ENCODE measurements at regions not wholly inside any gene's neighbourhood (a gene's known extent, or its start where the extent isn't known, plus 50 kb on each side); places are given as distances from the start of the nearest gene placed in this dataset.
"Not testable (repeated sequence)": the region's sequence is repeated elsewhere in the genome, so short reads cannot be mapped to it uniquely, and the experiment has no call there.

DNA sequence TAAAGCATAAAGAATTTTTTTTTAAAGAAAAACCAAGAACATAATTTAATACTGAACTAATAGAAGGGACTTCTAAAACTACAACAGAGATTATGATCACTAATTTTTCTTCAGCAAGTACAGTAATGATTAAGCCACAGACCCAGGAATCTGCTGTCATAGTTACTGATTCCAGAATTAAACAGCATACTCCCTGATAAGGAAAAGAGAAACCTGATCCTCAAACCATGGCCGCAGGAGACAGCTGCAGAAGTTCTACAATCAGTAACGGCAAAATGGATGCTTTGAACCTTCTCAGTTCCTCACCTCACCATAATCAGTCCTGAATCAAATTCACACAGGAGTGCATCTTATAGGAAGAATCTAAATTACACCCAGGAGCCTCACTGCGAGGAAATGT lies 939.0 kb upstream of the SLITRK1 start:
- in situ Hi-C loops (cut with HindIII; ENCODE audit: low sequenced_read_pairs): no loop called here

DNA sequence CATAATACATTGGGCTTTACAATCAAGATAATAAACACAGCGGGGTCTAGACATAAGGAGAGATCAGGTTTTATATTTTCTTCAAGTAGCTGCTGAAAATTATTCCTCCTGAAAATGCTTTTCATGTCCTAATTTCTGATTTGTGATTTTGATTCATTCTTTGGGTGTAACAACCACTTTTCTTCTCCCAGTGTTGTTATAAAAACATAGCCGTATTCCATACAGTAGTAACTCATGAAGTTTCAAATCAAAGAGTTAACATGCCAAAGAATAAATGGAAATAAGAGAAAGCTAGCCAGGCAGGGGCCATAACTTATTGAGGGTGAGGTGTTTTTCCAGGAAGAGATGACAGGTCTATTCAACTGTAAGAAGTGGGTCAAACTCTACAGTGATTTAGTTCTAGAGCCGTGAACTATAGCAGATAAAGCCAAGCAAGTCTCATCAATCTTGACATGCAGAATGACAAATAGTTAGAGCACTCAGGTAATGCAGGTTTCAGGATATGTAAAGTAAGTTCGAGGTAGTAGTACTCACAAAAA lies 934.4 kb upstream of the SLITRK1 start:
- in situ Hi-C loops (cut with HindIII; ENCODE audit: low sequenced_read_pairs): no loop called here

DNA sequence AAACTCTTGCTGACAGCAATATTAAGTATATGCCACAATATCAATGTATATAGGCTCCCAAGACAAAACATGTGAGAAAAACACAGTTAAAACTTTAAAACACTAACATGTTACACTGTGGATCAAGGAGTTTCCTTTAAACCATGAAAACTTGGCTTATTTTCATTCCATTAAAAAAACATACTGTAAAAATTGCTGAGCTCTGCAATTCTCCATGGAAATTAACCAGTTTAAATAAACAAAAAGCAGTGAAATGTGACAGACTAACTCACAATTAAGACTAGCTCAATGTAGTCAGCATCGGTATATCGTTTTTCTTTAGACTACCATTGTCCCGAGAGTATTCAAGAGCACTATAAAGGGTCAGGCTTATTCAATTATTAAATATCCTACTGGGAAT lies 930.5 kb upstream of the SLITRK1 start:
- in situ Hi-C loops (cut with HindIII; ENCODE audit: low sequenced_read_pairs): no loop called here

DNA sequence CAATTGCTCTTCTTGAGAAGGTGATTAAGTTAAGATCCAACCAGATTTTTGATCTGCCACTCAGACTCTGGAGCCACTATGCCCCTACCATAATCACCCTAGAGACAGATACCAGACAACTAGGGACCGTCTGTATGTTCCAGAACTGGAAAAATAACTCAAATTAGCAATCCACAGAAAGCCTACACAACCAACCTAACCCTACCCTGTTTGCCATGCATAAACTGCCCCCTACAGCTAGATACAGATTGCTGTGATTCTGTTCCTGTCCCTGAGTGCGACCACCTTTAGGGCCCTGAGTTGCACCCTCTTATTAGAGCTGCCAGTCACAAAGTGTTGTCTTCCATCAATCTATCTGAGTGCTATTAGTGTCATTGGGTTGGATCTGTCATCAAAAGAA lies 929.8 kb upstream of the SLITRK1 start:
- in situ Hi-C loops (cut with HindIII; ENCODE audit: low sequenced_read_pairs): no loop called here

DNA sequence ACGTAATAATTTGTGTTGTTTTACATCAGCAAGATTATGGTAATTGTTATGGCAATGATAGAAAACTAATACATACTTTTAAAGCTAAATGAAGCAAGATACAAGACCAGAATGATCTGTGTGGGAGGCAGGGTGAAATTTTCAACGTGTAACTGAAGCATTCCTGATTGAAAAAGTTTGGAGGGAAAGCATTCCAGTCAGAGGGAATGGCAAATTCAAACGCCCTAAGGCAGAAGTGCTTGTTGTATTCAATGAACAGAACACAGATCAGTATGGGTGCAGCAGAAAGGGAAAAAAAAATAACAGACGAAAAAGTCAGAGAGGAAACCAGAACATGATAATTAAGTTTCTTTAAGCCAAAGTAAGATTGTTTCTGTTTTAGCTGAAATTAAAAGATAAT lies 928.5 kb upstream of the SLITRK1 start:
- in situ Hi-C loops (cut with HindIII; ENCODE audit: low sequenced_read_pairs): no loop called here

DNA sequence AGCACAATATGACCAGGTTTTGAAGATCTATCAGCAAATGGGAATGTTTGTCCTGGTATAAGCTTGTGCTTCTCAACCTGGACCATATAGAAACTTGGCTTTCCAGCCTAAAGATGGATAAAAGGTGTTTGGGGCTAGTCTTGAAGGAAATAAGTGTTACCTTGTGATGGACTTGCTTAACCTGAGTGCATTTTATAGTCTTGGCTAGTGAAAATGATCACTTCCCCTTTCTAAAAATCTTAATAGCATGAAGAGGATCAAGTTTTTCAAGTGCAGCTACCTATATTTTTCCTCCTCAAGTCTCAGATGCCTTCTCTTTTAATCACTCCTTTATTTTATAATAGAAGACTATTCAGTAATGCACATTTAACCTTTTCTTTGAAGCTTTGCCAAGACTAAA lies 919.8 kb upstream of the SLITRK1 start:
- in situ Hi-C loops (cut with HindIII; ENCODE audit: low sequenced_read_pairs): no loop called here

DNA sequence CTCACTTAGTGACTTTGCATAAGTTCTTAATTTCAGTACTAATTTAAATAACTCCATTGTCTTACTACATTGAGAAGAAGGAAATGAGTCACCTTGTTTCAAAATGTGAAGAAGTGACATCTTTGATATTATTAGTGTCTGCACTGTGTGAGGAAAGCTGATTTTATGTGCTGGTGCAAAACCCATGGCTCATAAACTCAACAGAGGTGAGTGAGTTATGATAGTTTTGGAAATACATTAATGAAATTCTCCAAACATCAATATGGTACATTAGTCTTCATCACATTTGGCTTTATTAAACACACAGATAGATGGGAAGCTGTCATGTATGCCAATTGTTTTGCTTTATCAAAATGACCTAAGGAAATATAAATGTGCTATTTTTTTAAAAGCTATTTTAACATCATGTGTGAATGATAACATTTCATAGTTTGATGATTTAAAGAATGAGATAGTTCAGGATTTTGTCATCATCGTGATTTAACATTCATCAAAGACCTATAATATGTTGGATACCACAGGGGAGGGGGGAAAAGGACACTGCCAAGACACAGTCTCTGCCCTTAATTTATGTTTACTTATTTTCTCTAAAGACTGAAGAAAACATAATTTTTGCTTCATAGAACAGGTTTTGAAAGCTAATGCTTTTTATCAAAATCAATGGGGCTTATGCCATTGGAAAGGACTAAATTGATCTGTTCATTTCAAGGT lies 902.3 kb upstream of the SLITRK1 start:
- in situ Hi-C loops (cut with HindIII; ENCODE audit: low sequenced_read_pairs): no loop called here

DNA sequence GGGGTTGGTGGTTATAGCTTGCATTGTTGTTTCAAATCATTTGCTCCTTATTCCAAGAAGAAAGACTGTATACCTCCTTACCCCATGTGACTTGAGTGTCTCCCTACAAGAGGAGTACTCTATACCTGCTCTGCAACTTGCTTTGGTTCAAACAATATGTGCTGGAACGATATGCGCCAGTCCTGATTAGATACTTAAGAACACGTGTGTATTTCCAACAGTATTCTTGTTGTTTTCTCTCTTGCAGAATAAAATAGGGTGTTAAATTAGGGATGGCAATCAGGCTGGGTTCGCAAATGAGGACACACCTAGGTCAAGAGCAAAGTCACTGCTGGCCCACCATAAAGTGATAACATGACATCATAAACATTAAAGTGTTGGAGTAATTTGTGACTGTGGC lies 895.0 kb upstream of the SLITRK1 start:
- in situ Hi-C loops (cut with HindIII; ENCODE audit: low sequenced_read_pairs): no loop called here

DNA sequence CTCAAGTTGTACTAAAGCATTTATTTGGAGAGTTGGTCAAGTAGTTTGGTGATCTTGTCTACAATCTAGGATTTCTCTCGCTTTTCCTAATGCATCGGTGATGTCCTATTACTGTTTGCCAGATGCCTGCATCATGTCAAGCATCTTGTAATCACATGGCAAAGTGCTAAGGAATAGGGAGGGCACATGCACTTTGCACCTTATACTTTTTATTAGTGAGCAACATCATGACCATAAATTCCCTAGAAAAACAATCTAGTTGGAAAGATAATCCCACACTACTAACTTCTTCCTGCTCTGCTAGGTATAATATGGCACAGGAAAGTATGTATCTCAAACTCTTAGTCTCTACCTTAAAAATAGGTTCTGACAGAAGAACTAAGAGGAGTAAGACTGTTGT lies 894.3 kb upstream of the SLITRK1 start:
- in situ Hi-C loops (cut with HindIII; ENCODE audit: low sequenced_read_pairs): no loop called here

DNA sequence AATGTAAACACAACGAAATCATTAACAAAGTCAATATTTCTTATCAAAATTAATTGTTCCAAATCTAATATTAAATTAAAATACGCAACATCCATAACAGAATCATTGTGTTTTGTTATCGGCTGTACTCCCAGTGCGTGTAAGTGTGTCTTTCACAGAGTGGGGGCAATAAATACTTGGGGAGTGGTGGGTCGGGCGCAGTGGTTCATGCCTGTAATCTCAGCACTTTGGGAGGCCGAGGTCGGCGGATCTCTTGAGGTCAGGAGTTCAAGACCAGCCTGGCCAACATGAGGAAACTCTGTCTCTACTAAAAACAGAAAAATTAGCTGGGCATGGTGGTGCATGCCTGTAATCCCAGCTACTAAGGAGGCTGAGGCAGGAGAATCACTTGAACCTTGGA lies 893.6 kb upstream of the SLITRK1 start:
- in situ Hi-C loops (cut with HindIII; ENCODE audit: low sequenced_read_pairs): not testable (repeated sequence)

DNA sequence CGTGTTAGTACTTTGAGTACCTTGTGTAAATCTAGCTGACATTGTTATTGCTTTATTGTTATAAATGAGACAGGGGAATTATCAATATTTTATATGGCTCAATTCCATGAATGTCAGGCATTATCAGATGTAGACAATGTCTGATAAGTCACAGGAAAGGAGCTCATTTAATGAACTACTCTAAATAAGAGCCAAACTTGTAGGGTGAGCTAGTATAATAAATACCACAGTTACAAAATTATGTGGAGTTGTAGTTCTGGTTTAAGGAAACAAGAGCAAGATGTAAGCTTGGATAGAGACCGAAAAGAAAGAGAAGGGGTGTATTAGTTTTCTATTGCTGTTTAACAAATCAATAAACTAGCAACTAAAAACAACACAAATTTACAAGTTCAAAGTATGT lies 891.8 kb upstream of the SLITRK1 start:
- in situ Hi-C loops (cut with HindIII; ENCODE audit: low sequenced_read_pairs): no loop called here

DNA sequence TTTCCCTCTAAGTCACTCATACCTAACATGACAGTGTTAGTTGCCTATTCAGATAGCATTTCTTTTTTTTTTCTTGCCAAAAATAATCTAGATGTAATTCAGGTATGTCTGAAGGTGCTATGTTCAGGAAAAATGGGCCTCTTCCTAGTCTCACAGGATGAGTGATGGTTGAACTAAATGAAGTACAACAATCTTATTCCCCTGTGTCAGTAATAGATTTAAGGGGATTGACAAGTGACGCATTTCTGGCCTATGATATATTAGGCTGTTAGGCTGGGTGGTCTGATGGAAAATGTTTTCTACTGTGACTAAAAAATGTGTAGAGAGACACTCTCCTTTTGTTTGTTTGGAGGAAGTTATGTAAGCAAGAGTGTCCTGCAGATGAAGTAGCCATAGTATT lies 878.7 kb upstream of the SLITRK1 start:
- in situ Hi-C loops (cut with HindIII; ENCODE audit: low sequenced_read_pairs): no loop called here

DNA sequence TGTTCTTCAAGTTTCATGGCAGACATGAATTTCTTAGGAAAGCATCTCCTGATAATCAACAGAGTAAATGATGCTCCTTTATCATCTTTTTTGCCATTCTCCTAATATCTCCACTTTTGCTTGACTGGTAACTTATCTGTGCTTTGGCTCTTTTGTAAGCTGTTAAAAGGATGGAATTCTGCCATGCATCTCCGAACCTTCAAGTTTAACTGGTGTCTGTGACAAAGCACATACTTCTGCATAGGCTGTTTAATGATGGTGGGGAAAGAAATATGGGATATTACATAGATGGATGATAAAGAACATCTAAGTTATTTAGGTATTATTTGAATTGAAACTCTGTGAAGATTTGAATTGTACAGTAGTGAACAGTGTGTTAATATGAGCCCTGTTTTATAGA lies 866.9 kb upstream of the SLITRK1 start:
- in situ Hi-C loops (cut with HindIII; ENCODE audit: low sequenced_read_pairs): no loop called here

DNA sequence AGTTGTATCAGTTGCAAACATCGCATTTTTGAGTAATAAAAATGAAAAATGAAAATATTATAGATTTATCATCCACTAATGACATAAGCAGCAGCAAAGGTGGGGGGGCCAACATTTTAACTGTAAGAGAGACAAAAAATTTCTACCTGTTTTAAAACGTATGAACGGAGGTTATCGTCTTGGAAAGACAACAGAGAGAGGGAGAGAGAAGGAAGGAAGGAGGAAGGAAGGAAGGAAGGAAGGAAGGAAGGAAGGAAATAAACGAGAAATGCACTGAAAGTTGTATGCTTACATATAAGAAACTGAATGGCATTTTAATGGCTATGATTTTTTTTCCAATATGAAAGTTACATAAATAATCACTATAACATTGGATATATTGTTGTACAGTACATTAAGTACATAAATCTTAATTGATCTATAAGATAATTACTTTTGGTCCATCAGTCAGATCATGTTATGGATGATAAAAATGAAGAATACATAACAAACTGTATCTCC lies 862.8 kb upstream of the SLITRK1 start:
- in situ Hi-C loops (cut with HindIII; ENCODE audit: low sequenced_read_pairs): no loop called here

DNA sequence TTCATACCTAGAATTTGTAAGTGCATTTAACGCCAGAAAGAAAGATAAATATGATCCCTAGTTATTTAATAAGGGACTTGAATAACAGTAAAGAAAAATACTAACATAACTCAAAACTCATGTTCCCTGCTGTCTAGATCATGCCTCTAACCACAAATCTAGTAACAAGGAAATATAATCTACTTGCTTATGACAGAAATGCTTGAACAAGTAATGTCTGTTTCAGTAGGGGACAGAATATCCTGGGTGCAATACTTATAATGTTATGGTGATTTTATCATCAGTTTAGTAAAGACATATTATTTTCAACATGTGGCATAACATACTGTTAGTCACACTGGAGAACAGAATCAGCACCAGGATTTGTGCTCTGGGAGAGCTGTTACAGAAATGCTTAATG lies 861.9 kb upstream of the SLITRK1 start:
- in situ Hi-C loops (cut with HindIII; ENCODE audit: low sequenced_read_pairs): no loop called here

DNA sequence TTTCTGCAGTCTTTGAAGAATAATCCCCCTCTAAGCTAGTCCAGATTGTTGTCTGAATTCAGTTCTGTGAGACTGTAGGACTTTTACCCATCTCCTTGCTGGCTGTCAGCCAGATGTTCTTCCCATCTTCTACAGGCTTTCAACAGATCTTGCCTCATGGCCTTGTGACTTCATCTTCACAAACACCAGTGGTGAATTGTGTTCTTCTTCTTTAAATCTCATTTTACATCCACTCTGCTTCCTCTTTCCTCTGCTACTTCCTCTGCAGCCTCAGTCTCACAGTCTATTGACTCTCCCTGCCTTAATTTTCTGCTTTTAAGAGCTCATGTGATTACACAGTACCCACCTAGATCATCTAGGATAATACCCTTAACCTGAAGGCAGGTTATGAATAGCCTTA lies 859.0 kb upstream of the SLITRK1 start:
- in situ Hi-C loops (cut with HindIII; ENCODE audit: low sequenced_read_pairs): no loop called here

DNA sequence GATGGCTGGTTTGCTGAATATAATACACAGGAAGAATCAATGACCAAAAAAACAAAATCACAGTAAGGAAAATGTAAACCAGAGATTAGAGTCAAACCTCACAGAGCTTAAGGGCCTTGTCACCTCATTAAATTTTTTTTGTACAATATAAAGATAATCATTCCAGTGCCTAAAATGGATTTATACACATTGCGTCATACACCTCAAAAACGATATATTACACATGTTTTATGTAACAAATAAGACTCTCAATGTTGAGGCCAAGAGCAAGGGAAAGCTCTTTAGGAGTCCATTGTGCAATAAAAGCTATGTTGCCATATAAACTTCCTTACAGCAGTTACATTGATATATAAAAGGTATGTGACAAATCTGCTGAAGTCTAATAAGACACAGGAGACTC lies 856.7 kb upstream of the SLITRK1 start:
- in situ Hi-C loops (cut with HindIII; ENCODE audit: low sequenced_read_pairs): no loop called here

DNA sequence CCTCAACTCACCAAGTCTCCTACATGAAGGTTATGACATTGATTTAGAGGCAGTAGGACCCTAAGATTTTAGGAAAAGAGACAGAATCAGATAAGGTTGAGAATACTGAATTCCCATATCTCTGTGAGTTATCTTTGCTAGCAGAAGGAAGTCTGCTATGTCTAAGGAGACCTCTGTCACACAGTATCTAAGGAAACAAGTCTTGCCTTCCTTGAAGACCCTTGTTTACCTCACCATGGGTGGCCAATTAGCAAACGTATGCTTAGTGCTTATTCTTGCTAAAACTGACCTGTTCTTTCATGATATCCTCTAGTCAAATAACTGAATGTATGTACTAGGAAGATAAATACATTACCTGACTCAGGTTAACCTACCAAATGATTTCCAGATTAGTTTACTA lies 855.4 kb upstream of the SLITRK1 start:
- in situ Hi-C loops (cut with HindIII; ENCODE audit: low sequenced_read_pairs): no loop called here

DNA sequence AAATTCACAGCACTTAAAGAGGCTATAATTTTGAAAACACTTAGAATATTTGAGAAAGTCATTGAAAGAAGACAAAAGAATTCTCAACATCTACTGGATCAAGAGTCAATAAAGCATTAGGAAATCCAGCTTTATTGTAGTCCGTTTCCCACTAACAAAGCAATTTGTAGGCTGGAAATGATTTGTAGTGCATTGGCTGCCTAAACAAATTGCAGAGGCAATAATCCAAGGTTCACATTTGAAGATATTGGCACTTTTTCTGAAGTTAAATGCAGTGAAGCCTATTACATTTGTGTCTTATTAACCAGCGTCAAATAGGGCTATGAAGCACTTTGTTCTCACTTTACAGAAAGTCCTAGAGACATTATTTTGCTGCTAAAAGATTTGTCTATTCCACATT lies 848.1 kb upstream of the SLITRK1 start:
- in situ Hi-C loops (cut with HindIII; ENCODE audit: low sequenced_read_pairs): no loop called here

DNA sequence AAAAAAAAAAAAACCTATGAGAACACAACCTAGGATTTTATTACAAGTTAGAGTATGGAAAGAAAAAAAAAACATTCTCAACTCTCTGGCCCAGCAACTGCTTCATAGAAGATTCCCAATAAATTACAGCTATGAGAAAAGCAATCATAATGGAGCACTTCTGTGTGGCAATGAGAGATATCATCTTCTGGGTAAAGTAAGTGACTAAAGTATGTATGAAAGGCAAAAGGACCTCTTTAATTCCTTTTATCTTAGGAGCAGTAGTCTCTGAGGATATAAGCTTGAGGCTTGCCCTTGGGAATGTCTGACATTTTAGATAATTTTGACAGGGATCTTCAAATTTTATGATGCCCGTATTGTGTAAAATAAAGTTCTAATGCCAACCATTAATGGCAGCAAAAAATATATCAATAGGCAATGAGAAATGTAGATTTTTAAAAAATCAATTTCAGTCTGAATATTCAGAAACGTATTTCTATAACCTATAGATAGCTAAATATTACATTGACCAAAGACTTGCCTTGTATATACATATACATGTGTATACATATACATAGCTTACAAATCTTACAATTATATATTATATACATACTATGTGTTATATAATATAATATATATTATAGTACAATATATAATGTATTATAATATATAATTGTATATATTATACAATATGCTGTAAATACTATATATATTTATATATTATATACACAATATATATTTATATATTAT lies 823.9 kb upstream of the SLITRK1 start:
- in situ Hi-C loops (cut with HindIII; ENCODE audit: low sequenced_read_pairs): no loop called here

DNA sequence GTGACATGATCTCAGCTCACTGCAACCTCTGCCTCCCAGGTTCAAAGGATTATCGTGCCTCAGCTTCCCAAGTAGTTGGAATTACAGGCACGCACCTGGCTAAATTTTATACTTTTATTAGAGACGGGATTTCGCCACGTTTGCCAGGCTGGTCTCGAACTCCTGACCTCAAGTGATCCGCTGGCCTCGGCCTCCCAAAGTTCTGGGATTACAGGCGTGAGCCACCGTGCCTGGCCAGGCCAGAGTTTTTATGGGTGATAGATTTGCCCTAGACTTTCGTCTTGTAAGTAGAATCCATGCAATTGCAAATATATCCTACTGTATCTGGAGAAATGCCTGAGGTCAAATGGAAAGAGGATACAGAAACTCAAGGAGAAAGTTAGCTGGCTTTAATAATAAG lies 819.9 kb upstream of the SLITRK1 start:
- in situ Hi-C loops (cut with HindIII; ENCODE audit: low sequenced_read_pairs): no loop called here

DNA sequence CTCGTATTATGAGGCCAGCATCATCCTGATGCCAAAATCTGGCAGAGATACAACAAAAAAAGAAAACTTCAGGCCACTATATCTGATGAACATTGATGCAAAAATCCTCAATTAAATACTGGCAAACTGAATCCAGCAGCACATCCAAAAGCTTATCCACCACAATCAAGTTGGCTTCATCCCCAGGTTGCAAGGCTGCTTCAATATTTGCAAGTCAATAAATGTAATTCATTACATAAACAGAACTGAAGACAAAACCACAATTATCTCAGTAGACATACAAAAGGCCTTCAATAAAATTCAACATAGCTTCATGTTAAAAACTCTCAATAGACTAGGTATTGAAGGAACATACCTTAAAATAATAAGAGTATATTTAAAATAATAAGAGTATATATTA lies 815.3 kb upstream of the SLITRK1 start:
- in situ Hi-C loops (cut with HindIII; ENCODE audit: low sequenced_read_pairs): not testable (repeated sequence)

All from DLD1 (cell line).